Hepatocyte (in vitro differentiated cells): ENCODE measurements at regions not wholly inside any gene's neighbourhood (a gene's known extent, or its start where the extent isn't known, plus 50 kb on each side); places are given as distances from the start of the nearest gene placed in this dataset.

Source experiments
- DNase-seq: peaks from one replicate; pipeline ENCODE4 v3.0.0-alpha.2; 2016; ENCODE audit warnings: low spot score
- H2AFZ ChIP-seq: fragments of 200-600 bp; sonication (generic); 2 replicates; pipeline ENCODE4 v1.6.0; 2016; ENCODE audit warnings: antibody characterized with exemption, mild to moderate bottlenecking
- H3K27ac ChIP-seq: fragments of 200-600 bp; sonication (generic); 2 replicates; pipeline ENCODE4 v1.5.1; 2016; ENCODE audit warnings: mild to moderate bottlenecking
- H3K27me3 ChIP-seq: fragments of 200-600 bp; sonication (generic); 2 replicates; pipeline ENCODE4 v1.6.1; 2016
- H3K36me3 ChIP-seq: fragments of 200-600 bp; sonication (generic); replicated peaks from 2 replicates; pipeline ENCODE4 v1.5.1; 2016; ENCODE audit warnings: low read depth; ENCODE audit not compliant: insufficient read depth
- H3K4me1 ChIP-seq: fragments of 200-600 bp; sonication (generic); 2 replicates; pipeline ENCODE4 v1.5.1; 2016; ENCODE audit warnings: mild to moderate bottlenecking, moderate library complexity; ENCODE audit not compliant: insufficient read depth
- H3K4me2 ChIP-seq: fragments of 200-600 bp; sonication (generic); 2 replicates; pipeline ENCODE4 v1.6.0; 2016
- H3K4me3 ChIP-seq: fragments of 200-600 bp; sonication (generic); 2 replicates; pipeline ENCODE4 v1.5.1; 2016; ENCODE audit warnings: mild to moderate bottlenecking
- H3K79me2 ChIP-seq: fragments of 200-600 bp; sonication (generic); 2 replicates; pipeline ENCODE4 v1.6.0; 2017; ENCODE audit warnings: mild to moderate bottlenecking
- H3K9me2 ChIP-seq: fragments of 200-600 bp; sonication (generic); replicated peaks from 2 replicates; pipeline ENCODE4 v1.6.0; 2017; ENCODE audit warnings: mild to moderate bottlenecking; ENCODE audit not compliant: insufficient read depth
- H3K9me3 ChIP-seq: fragments of 200-600 bp; sonication (generic); 2 replicates; pipeline ENCODE4 v1.5.1; 2016; ENCODE audit warnings: low read depth, mild to moderate bottlenecking
- H4K20me1 ChIP-seq: fragments of 200-600 bp; sonication (generic); 2 replicates; pipeline ENCODE4 v1.6.0; 2016; ENCODE audit warnings: mild to moderate bottlenecking; ENCODE audit not compliant: insufficient read depth, poor library complexity, severe bottlenecking
- EZH2 ChIP-seq: fragments of 200-600 bp; sonication (generic); IDR thresholded peaks from 2 replicates; pipeline ENCODE4 v1.6.1; 2016; ENCODE audit warnings: antibody characterized with exemption, mild to moderate bottlenecking, borderline replicate concordance
- EZH2phosphoT487 ChIP-seq: fragments of 200-600 bp; sonication (generic); IDR thresholded peaks from one replicate; pipeline ENCODE4 v1.6.1; 2018; ENCODE audit warnings: antibody characterized with exemption, mild to moderate bottlenecking, low read depth, moderate library complexity; ENCODE audit not compliant: unreplicated experiment, severe bottlenecking
- WGBS: methylation state at CpG from one replicate; pipeline ENCODE4 v1.1.6; 2016; ENCODE audit warnings: low lambda C conversion rate; ENCODE audit errors: missing lambda C conversion rate; 5-methylcytosine and 5-hydroxymethylcytosine counted together
- TF ChIP-seq, protein P1 (sequence below): fragments of 200-600 bp; sonication (generic); IDR thresholded peaks from 2 replicates; pipeline ENCODE4 v1.5.1; 2016; ENCODE audit warnings: antibody characterized with exemption, mild to moderate bottlenecking; ENCODE audit not compliant: poor library complexity

DNA sequence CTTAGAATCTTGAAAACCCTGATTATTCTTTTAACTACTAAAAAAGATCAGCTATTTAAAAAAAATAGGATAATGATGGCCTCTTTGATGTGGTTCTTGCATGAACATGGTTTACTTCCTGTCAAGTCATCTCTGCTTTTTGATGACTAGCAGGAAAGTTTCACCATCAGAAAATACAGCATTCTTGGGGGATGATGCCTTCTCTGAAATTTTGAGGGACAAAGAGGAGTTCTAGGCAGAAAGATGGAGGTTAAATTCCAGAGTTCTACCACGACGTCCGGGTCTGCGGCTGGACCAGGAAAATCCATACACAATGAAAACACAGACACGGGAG lies 130.4 kb downstream of the OLIG3 start:
- TF ChIP-seq EZH2 (no peak), EZH2phosphoT487 (no peak)
- TF ChIP-seq, protein P1, sequence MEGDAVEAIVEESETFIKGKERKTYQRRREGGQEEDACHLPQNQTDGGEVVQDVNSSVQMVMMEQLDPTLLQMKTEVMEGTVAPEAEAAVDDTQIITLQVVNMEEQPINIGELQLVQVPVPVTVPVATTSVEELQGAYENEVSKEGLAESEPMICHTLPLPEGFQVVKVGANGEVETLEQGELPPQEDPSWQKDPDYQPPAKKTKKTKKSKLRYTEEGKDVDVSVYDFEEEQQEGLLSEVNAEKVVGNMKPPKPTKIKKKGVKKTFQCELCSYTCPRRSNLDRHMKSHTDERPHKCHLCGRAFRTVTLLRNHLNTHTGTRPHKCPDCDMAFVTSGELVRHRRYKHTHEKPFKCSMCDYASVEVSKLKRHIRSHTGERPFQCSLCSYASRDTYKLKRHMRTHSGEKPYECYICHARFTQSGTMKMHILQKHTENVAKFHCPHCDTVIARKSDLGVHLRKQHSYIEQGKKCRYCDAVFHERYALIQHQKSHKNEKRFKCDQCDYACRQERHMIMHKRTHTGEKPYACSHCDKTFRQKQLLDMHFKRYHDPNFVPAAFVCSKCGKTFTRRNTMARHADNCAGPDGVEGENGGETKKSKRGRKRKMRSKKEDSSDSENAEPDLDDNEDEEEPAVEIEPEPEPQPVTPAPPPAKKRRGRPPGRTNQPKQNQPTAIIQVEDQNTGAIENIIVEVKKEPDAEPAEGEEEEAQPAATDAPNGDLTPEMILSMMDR: no peak
- H3K4me3 ChIP-seq: no peak overlapping the region
- no peaks in the 10 kb centered on the region for H4K20me1 ChIP-seq
- H3K27ac ChIP-seq: no peak overlapping the region
- H3K4me1 ChIP-seq: no peaks in the 10 kb centered on the region
- 87% methylated on average over 5 of the region's 5 CpGs for WGBS
- no peaks in the 10 kb centered on the region for H3K27me3 ChIP-seq
- no peak overlapping the region for H3K4me2 ChIP-seq
- no peak overlapping the region for H2AFZ ChIP-seq
- no peaks in the 10 kb centered on the region for H3K9me2 ChIP-seq
- no peak for DNase-seq
- no peaks in the 10 kb centered on the region for H3K36me3 ChIP-seq
- no peaks in the 10 kb centered on the region for H3K9me3 ChIP-seq
- H3K79me2 ChIP-seq: no peaks in the 10 kb centered on the region

DNA sequence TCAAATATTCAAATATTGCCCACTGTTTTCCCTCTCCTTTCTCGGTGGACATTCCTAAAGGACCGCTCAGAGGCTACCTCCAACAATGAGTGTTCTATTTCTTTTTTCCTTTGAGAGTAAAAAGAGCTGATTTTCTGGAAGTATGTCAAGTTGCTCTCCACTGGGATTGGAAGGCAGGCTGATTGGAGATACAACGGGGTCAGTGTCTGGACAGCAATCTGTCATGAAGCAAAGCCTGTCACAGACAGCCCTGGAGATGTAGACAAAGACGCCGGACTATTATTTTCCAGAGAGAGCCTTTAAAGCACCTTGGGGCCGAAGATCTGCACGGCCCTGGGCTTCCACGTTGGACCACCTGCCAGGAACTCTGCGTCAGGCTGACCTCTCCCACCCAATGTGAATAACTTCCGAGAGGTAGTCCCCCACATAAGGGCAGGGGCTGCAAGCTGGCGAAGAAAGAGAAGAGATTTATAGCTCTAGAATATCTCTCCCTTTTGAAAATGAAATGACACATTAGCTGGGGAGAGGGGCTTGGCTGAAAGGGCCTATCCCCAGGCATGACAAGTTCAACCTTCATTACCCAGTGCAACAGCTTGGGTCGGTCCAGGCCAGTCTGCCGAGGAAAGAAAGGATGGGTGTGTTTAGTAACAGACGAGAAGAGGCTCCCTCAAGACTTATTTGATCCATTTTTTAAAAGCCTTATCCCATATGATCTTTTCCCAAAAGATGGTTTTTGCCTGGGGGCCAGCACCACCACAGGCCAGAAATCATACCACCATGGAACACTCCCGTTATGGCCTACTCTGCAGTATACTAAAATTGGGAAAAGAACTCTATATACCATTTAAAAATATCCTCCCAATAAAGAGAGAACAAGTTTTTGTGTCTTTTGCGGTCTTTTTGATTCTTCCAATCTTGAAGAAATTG lies 131.1 kb downstream of the OLIG3 start:
- Histone ChIP-seq H3K27ac (no peak overlapping the region), H4K20me1 (no peaks in the 10 kb centered on the region), H3K9me3 (no peaks in the 10 kb centered on the region), H3K9me2 (no peaks in the 10 kb centered on the region), H3K4me1 (no peaks in the 10 kb centered on the region), H3K27me3 (no peaks in the 10 kb centered on the region), H3K4me3 (no peak overlapping the region), H3K4me2 (no peak overlapping the region), H3K79me2 (no peaks in the 10 kb centered on the region), H3K36me3 (no peaks in the 10 kb centered on the region), H2AFZ (no peak overlapping the region)
- 89% methylated on average over 16 of the region's 16 CpGs for WGBS
- DNase-seq: no peak
- TF ChIP-seq EZH2: no peak
- TF ChIP-seq, protein P1: no peak
- TF ChIP-seq EZH2phosphoT487: no peak

DNA sequence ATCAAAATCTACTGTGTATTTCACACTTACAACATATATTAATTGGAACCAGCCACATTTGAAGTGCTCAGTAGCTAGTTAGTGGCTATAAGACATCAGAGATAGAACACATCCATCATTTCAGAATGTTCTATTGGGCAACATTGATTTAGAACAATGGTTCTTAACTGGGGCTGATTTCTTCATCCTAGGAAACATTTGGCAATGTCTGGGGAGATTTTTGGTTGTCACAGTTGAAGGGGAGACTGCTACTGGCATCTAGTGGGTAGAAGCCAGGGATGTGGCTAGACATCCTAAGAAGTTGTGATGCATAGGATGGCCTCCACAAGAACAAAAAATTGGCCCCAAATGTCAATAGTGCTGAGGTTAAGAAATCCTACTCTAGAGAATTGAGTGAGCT lies 132.5 kb downstream of the OLIG3 start:
- Histone ChIP-seq H3K36me3 (no peaks in the 10 kb centered on the region), H3K4me1 (no peaks in the 10 kb centered on the region), H3K27ac (no peak overlapping the region), H2AFZ (no peak overlapping the region), H3K4me2 (no peak overlapping the region), H3K9me3 (no peaks in the 10 kb centered on the region), H3K27me3 (no peaks in the 10 kb centered on the region), H3K4me3 (no peak overlapping the region), H4K20me1 (no peaks in the 10 kb centered on the region), H3K9me2 (no peaks in the 10 kb centered on the region), H3K79me2 (no peaks in the 10 kb centered on the region)
- TF ChIP-seq EZH2: no peak
- TF ChIP-seq, protein P1: no peak
- no peak for DNase-seq
